ENCODE measurements at regions not wholly inside any gene's neighbourhood (a gene's known extent, or its start where the extent isn't known, plus 50 kb on each side); places are given as distances from the start of the nearest gene placed in this dataset.

- TF ChIP-seq CTCF (IDR thresholded peaks at IDR 0.05; ENCODE audit: low read length) = no peak
- TF ChIP-seq EZH2phosphoT487 (IDR thresholded peaks at IDR 0.05; ENCODE audit: low read length) = no peak
- TF ChIP-seq EZH2 (optimal IDR thresholded peaks at IDR 0.05; ENCODE audit: low read depth, low read length) = no peak
Measured at GRCh38 chr1:78755986-78756385, 106.4 kb downstream of the IFI44 start.
